ENCODE measurements at regions not wholly inside any gene's neighbourhood (a gene's known extent, or its start where the extent isn't known, plus 50 kb on each side); places are given as distances from the start of the nearest gene placed in this dataset.

DNA sequence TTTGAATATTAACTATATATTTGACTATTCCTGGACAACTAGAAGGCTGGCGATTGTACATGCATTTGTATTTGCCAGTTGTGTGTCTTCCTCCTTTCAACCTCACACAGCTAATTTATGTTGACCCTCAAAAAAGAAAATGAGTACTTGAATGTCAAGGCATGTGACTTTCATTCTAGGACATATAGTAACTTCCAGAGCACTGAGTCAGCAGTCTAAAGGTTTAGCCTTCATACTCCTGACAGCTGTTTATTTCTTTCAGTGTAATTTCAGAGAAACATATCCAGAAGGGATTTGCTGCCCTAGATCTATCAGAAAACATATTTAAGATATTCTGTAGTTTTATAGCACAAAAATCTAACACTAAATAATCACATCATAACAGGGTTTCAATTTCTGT is 74.6 kb upstream of the GOLGA8J start:
- no peak overlapping the region for H3K4me3 ChIP-seq (ENCODE audit: low read depth, low read length)
- TF ChIP-seq ZNF248 (tag by site-specific recombination; IDR thresholded peaks at IDR 0.05) (no peak), ZNF350 (tag by site-specific recombination; IDR thresholded peaks at IDR 0.05) (no peak), ZNF16 (tag by site-specific recombination; IDR thresholded peaks at IDR 0.05; ENCODE audit: low read depth) (no peak), ZNF404 (tag by site-specific recombination; IDR thresholded peaks at IDR 0.05) (no peak), ZNF629 (tag by site-specific recombination; IDR thresholded peaks at IDR 0.05) (no peak), GLI4 (tag by site-specific recombination; IDR thresholded peaks at IDR 0.05) (no peak), ZNF707 (tag by site-specific recombination; IDR thresholded peaks at IDR 0.05) (no peak), ZXDB (tag by site-specific recombination; IDR thresholded peaks at IDR 0.05) (no peak), BCL11B (tag by site-specific recombination; IDR thresholded peaks at IDR 0.05; ENCODE audit: low read depth) (no peak), KLF9 (tag by site-specific recombination; IDR thresholded peaks at IDR 0.05; ENCODE audit: low read depth) (no peak), IKZF3 (tag by site-specific recombination; IDR thresholded peaks at IDR 0.05) (no peak)
- TF ChIP-seq, protein P1, sequence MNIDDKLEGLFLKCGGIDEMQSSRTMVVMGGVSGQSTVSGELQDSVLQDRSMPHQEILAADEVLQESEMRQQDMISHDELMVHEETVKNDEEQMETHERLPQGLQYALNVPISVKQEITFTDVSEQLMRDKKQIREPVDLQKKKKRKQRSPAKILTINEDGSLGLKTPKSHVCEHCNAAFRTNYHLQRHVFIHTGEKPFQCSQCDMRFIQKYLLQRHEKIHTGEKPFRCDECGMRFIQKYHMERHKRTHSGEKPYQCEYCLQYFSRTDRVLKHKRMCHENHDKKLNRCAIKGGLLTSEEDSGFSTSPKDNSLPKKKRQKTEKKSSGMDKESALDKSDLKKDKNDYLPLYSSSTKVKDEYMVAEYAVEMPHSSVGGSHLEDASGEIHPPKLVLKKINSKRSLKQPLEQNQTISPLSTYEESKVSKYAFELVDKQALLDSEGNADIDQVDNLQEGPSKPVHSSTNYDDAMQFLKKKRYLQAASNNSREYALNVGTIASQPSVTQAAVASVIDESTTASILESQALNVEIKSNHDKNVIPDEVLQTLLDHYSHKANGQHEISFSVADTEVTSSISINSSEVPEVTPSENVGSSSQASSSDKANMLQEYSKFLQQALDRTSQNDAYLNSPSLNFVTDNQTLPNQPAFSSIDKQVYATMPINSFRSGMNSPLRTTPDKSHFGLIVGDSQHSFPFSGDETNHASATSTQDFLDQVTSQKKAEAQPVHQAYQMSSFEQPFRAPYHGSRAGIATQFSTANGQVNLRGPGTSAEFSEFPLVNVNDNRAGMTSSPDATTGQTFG (tag by site-specific recombination; IDR thresholded peaks at IDR 0.05; ENCODE audit: borderline replicate concordance) = no peak
- TF ChIP-seq, protein P2, sequence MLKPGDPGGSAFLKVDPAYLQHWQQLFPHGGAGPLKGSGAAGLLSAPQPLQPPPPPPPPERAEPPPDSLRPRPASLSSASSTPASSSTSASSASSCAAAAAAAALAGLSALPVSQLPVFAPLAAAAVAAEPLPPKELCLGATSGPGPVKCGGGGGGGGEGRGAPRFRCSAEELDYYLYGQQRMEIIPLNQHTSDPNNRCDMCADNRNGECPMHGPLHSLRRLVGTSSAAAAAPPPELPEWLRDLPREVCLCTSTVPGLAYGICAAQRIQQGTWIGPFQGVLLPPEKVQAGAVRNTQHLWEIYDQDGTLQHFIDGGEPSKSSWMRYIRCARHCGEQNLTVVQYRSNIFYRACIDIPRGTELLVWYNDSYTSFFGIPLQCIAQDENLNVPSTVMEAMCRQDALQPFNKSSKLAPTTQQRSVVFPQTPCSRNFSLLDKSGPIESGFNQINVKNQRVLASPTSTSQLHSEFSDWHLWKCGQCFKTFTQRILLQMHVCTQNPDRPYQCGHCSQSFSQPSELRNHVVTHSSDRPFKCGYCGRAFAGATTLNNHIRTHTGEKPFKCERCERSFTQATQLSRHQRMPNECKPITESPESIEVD (tag by site-specific recombination; IDR thresholded peaks at IDR 0.05) = no peak
- TF ChIP-seq, protein P3, sequence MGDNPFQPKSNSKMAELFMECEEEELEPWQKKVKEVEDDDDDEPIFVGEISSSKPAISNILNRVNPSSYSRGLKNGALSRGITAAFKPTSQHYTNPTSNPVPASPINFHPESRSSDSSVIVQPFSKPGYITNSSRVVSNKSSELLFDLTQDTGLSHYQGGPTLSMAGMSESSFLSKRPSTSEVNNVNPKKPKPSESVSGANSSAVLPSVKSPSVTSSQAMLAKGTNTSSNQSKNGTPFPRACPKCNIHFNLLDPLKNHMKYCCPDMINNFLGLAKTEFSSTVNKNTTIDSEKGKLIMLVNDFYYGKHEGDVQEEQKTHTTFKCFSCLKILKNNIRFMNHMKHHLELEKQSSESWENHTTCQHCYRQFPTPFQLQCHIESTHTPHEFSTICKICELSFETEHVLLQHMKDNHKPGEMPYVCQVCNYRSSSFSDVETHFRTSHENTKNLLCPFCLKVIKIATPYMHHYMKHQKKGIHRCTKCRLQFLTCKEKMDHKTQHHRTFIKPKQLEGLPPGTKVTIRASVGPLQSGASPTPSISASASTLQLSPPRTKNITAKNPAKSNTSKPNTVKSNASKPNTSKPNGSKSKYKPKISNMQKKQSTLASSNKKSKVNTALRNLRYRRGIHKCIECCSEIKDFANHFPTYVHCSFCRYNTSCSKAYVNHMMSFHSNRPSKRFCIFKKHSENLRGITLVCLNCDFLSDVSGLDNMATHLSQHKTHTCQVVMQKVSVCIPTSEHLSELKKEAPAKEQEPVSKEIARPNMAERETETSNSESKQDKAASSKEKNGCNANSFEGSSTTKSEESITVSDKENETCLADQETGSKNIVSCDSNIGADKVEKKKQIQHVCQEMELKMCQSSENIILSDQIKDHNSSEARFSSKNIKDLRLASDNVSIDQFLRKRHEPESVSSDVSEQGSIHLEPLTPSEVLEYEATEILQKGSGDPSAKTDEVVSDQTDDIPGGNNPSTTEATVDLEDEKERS (tag by site-specific recombination; IDR thresholded peaks at IDR 0.05) = no peak
- ChIA-PET CTCF (no interaction called here), POLR2A (no interaction called here)
- no peak overlapping the region for H3K27ac ChIP-seq (ENCODE audit: extremely low read depth, low read depth, low read length)
- H3K9me3 ChIP-seq (ENCODE audit: control insufficient read depth, insufficient read depth, low read depth, low read length) = no peaks in the 10 kb centered on the region
- H3K4me1 ChIP-seq (ENCODE audit: control insufficient read depth, insufficient read depth, low read length) = no peaks in the 10 kb centered on the region
- no peaks in the 10 kb centered on the region for H3K36me3 ChIP-seq (ENCODE audit: control insufficient read depth in 2 of 2, insufficient read depth in 1 of 2, low read length in 2 of 2)

DNA sequence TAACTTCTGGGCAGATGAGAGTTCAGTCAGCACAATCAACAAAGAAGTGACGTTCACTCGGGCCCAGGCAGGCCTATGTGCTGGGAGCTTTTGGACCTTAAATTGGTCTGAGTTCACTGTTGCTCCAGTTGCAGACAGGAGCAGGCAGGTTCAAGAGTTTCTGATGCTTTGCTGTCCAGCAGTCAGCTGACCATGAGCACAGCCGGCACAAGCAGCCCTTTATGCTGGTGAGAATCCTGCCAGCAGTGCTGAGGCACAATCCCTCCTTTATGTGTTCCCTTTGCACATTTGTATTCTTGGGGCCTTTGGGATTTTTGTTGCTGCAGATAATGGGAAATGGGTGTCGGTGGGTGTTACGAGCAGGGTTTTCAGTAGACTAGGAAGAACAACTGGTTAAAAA is 81.2 kb upstream of the GOLGA8J start:
- Histone ChIP-seq H3K36me3 (ENCODE audit: control insufficient read depth in 2 of 2, insufficient read depth in 1 of 2, low read length in 2 of 2) (no peaks in the 10 kb centered on the region), H3K4me3 (ENCODE audit: low read depth, low read length) (no peak overlapping the region), H3K9me3 (ENCODE audit: control insufficient read depth, insufficient read depth, low read depth, low read length) (no peaks in the 10 kb centered on the region), H3K27ac (ENCODE audit: extremely low read depth, low read depth, low read length) (no peak overlapping the region), H3K4me1 (ENCODE audit: control insufficient read depth, insufficient read depth, low read length) (no peaks in the 10 kb centered on the region)
- POLR2A ChIA-PET = no interaction called here
- CTCF ChIA-PET = no interaction called here
- TF ChIP-seq RBAK (tag by site-specific recombination; IDR thresholded peaks at IDR 0.05) (no peak), ZNF626 (tag by site-specific recombination; IDR thresholded peaks at IDR 0.05) (no peak), ZNF621 (tag by site-specific recombination; IDR thresholded peaks at IDR 0.05) (no peak), ZNF266 (tag by site-specific recombination; IDR thresholded peaks at IDR 0.05; ENCODE audit: low read depth) (no peak), ZIC2 (tag by site-specific recombination; IDR thresholded peaks at IDR 0.05) (no peak)
- TF ChIP-seq, protein P4, sequence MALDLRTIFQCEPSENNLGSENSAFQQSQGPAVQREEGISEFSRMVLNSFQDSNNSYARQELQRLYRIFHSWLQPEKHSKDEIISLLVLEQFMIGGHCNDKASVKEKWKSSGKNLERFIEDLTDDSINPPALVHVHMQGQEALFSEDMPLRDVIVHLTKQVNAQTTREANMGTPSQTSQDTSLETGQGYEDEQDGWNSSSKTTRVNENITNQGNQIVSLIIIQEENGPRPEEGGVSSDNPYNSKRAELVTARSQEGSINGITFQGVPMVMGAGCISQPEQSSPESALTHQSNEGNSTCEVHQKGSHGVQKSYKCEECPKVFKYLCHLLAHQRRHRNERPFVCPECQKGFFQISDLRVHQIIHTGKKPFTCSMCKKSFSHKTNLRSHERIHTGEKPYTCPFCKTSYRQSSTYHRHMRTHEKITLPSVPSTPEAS (tag by site-specific recombination; IDR thresholded peaks at IDR 0.05) = no peak
- TF ChIP-seq, protein P5, sequence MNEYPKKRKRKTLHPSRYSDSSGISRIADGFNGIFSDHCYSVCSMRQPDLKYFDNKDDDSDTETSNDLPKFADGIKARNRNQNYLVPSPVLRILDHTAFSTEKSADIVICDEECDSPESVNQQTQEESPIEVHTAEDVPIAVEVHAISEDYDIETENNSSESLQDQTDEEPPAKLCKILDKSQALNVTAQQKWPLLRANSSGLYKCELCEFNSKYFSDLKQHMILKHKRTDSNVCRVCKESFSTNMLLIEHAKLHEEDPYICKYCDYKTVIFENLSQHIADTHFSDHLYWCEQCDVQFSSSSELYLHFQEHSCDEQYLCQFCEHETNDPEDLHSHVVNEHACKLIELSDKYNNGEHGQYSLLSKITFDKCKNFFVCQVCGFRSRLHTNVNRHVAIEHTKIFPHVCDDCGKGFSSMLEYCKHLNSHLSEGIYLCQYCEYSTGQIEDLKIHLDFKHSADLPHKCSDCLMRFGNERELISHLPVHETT (tag by site-specific recombination; IDR thresholded peaks at IDR 0.05) = no peak

All from HEK293 (cell line).